GM12874 (cell line): ENCODE measurements at regions not wholly inside any gene's neighbourhood (a gene's known extent, or its start where the extent isn't known, plus 50 kb on each side); places are given as distances from the start of the nearest gene placed in this dataset.

Experiments used
- CTCF ChIP-seq: IDR thresholded peaks from 2 replicates; pipeline ENCODE4 v1.5.1; 2011; ENCODE audit warnings: low read depth, mild to moderate bottlenecking, control low read depth, low read length, moderate library complexity; ENCODE audit not compliant: insufficient read depth

- TF ChIP-seq CTCF, result no peak
Measured at GRCh38 chr15:66966256-66966655, 99.1 kb upstream of the SMAD3 start.

GRCh38 chr15:66968806-66969596 lies 96.4 kb upstream of the SMAD3 start:
- TF ChIP-seq CTCF, result no peak

DNA sequence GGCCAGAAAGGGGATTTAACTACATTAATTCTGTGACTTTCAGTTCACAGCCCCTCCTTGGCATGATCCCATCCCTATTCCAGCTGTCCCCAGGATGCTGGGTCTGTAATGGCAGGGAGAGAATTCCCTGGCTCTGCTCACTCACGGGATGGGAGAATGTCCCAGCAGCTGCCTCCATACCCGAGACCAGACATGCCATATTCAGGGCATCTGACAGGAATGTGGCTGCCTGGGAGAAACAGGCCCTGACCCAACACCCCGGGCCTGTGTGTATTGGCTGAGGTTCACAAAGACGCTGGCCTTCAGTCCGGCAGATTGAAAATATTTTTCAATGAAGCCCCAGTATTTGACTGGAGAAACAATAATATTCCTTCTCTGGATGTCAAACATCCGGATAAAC lies 83.6 kb upstream of the SMAD3 start:
- no peak for TF ChIP-seq CTCF

- TF ChIP-seq CTCF, result no peak
Measured at GRCh38 chr15:66982250-66982649, 83.2 kb upstream of the SMAD3 start.

- no peak for TF ChIP-seq CTCF
Measured at GRCh38 chr15:66982816-66983215, 82.6 kb upstream of the SMAD3 start.

DNA sequence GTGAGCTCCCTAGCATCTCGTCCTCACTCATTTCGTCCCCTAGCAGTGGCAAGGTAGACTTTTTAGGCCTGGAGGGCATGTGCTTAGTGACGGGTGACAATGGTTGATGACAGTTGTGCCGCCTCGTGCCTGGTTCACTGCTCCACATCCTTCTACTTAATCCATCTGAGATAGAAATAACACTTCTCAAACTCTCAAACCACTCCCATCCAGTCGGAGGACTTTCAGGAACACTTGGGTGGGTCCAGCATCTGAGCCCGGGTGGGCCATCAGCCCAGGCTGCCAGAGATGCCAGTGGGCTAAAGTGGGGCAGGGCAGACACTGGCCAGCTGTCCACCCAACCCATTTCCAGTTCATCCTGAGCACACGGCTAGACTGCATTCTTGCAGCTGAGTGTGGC lies 79.7 kb upstream of the SMAD3 start:
- TF ChIP-seq CTCF, result no peak

GRCh38 chr15:66986951-66987350 lies 78.5 kb upstream of the SMAD3 start:
- no peak for TF ChIP-seq CTCF
